ENCODE measurements at regions not wholly inside any gene's neighbourhood (a gene's known extent, or its start where the extent isn't known, plus 50 kb on each side); places are given as distances from the start of the nearest gene placed in this dataset.

DNA sequence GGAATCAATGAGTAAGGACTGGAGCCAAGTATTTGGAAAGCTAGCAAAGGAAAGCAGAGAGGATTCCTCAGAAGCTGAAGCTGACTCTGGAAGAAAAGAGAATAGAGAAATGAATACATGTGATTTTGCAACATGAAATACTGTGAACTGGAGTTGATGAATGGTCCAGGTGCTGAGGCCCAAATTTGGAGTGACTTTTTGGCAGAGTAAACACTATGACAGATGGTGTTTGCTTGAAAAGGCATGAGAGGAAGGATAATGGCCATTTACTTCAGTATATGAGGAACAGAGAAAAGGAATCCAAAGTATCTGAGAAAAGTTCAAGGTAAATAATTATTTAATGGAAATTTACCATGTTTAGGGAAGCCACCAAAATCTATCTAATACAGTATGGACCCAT, 236.7 kb downstream of the SLITRK2 start:
- H3K79me2 ChIP-seq (ENCODE audit: insufficient read depth, low read length) = no peaks in the 10 kb centered on the region
- H3K9ac ChIP-seq (ENCODE audit: extremely low read depth, insufficient read length, low read length) = no peak overlapping the region
- no peaks in the 10 kb centered on the region for H3K27me3 Mint-ChIP-seq (ENCODE audit: low read depth)
- no peak overlapping the region for H2AK5ac ChIP-seq (ENCODE audit: insufficient read length, low read length)
- no peak overlapping the region for H2BK15ac ChIP-seq (ENCODE audit: low read depth, low read length)
- peaks cover 67 to 70% of the 10 kb centered on the region in 2 experiments for H3K9me3 Mint-ChIP-seq
- H4K8ac ChIP-seq (replicated peaks; ENCODE audit: insufficient read length, low read depth, low read length) = no peak overlapping the region
- no peak overlapping the region for H3K14ac ChIP-seq (ENCODE audit: insufficient read depth, low read length)
- no peak overlapping the region for H2BK120ac ChIP-seq (ENCODE audit: low read depth, low read length, poor library complexity, severe bottlenecking)
- no peak overlapping the region for H2AFZ ChIP-seq (ENCODE audit: low read length)
- DNase-seq = no peak
- H3K18ac ChIP-seq (ENCODE audit: insufficient read length, low read depth, low read length) = no peak overlapping the region
- no peak overlapping the region for H4K5ac ChIP-seq (ENCODE audit: insufficient read length, low read depth, low read length)
- no peaks in the 10 kb centered on the region for H3K27me3 ChIP-seq (ENCODE audit: insufficient read depth, low read length)
- TF ChIP-seq, protein P1, sequence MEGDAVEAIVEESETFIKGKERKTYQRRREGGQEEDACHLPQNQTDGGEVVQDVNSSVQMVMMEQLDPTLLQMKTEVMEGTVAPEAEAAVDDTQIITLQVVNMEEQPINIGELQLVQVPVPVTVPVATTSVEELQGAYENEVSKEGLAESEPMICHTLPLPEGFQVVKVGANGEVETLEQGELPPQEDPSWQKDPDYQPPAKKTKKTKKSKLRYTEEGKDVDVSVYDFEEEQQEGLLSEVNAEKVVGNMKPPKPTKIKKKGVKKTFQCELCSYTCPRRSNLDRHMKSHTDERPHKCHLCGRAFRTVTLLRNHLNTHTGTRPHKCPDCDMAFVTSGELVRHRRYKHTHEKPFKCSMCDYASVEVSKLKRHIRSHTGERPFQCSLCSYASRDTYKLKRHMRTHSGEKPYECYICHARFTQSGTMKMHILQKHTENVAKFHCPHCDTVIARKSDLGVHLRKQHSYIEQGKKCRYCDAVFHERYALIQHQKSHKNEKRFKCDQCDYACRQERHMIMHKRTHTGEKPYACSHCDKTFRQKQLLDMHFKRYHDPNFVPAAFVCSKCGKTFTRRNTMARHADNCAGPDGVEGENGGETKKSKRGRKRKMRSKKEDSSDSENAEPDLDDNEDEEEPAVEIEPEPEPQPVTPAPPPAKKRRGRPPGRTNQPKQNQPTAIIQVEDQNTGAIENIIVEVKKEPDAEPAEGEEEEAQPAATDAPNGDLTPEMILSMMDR (conservative IDR thresholded peaks at IDR 0.05) = no peak
- peaks cover 0 to 3% (median 0%) of the 10 kb centered on the region in 3 experiments; a peak in 2 of 7 replicates for H3K36me3 Mint-ChIP-seq (ENCODE audit: insufficient read depth in 1 of 3, low read depth in 3 of 3)
- no peak overlapping the region for H3K27ac ChIP-seq (ENCODE audit: insufficient read length, low read depth, low read length)
- H2BK20ac ChIP-seq (ENCODE audit: low read depth, low read length, poor library complexity, severe bottlenecking) = no peak overlapping the region
- no peak overlapping the region for H3K4me2 ChIP-seq (ENCODE audit: insufficient read depth, insufficient read length, low read length)
- H3K56ac ChIP-seq (ENCODE audit: insufficient read length, low read depth, low read length) = no peak overlapping the region
- no peaks in the 10 kb centered on the region for H3K4me1 Mint-ChIP-seq
- H3K4me3 Mint-ChIP-seq = no peak overlapping the region
- peaks cover 39% of the 10 kb centered on the region for H3K9me3 ChIP-seq (ENCODE audit: control insufficient read depth, low read depth, low read length)
- H4K20me1 ChIP-seq (ENCODE audit: control insufficient read depth, insufficient read depth, insufficient read length) = no peaks in the 10 kb centered on the region
- no peak overlapping the region for H2BK12ac ChIP-seq (ENCODE audit: insufficient read length, low read depth, low read length)
- no peaks in the 10 kb centered on the region for H3K23me2 ChIP-seq (ENCODE audit: insufficient read length, low read depth, low read length, poor library complexity, severe bottlenecking)
- no peak overlapping the region for H3K23ac ChIP-seq (ENCODE audit: insufficient read length, low read depth, low read length)
- H4K91ac ChIP-seq (ENCODE audit: insufficient read length, low read depth, low read length) = no peak overlapping the region
- H3T11ph ChIP-seq (ENCODE audit: low read length) = no peak overlapping the region
- no peak overlapping the region for H2BK5ac ChIP-seq (ENCODE audit: insufficient read length, low read length)
- H3K4ac ChIP-seq (ENCODE audit: low read depth, low read length) = no peak overlapping the region
- no peaks in the 10 kb centered on the region for H3K4me1 ChIP-seq (ENCODE audit: insufficient read depth, low read length)
- no peaks in the 10 kb centered on the region for H3K79me1 ChIP-seq (ENCODE audit: insufficient read depth, low read depth, low read length, poor library complexity, severe bottlenecking)
- no peak overlapping the region for H3K27ac Mint-ChIP-seq

Data from H9 (cell line).